Prostate gland (tissue), 2 donors: ENCODE measurements at regions not wholly inside any gene's neighbourhood (a gene's known extent, or its start where the extent isn't known, plus 50 kb on each side); places are given as distances from the start of the nearest gene placed in this dataset.

Experiments used
- DNase-seq: peaks from one replicate; pipeline ENCODE4 v3.0.0-alpha.2; 2019; ENCODE audit warnings: low spot score
- H3K27ac ChIP-seq, 2 donors: fragments of 200-600 bp; sonication (generic); 2 replicates each; pipeline ENCODE4 v1.5.1; 2017 to 2019
- H3K27me3 ChIP-seq: fragments of 200-600 bp; sonication (generic); replicated peaks from 2 replicates; pipeline ENCODE4 v1.5.1; 2019; ENCODE audit not compliant: insufficient read depth
- H3K36me3 ChIP-seq, 2 donors: fragments of 200-600 bp; sonication (generic); 1 replicate in 1 of 2; 2 replicates in 1 of 2; pipeline versions ENCODE4 v1.5.1 to v1.8.1; 2017 to 2019
- H3K4me1 ChIP-seq: fragments of 200-600 bp; sonication (generic); replicated peaks from 2 replicates; pipeline ENCODE4 v1.5.1; 2019
- H3K4me3 ChIP-seq, 2 donors: fragments of 200-600 bp; sonication (generic); 2 replicates each; pipeline ENCODE4 v1.5.1; 2017 to 2019
- H3K9me3 ChIP-seq: fragments of 200-600 bp; sonication (generic); 2 replicates; pipeline ENCODE4 v1.5.1; 2017
- POLR2A ChIP-seq: fragments of 450-650 bp; IDR thresholded peaks from one replicate; pipeline ENCODE4 v1.6.1; 2016; ENCODE audit warnings: antibody characterized with exemption, mild to moderate bottlenecking
- POLR2AphosphoS5 ChIP-seq: sonication (generic); formaldehyde crosslinking; IDR thresholded peaks from one replicate; pipeline ENCODE4 v1.6.1; 2017; ENCODE audit warnings: antibody characterized with exemption
- WGBS: methylation state at CpG from one replicate; pipeline ENCODE4 v1.1.5; 2018; 5-methylcytosine and 5-hydroxymethylcytosine counted together
- intact Hi-C: fragments of 100-400 bp; cut with DNase I; formaldehyde crosslinking; loops from one replicate; pipeline ENCODE4 v1.14.2; 2022
- TF ChIP-seq, protein P1 (sequence below), 4 experiments: fragments of 200-600 bp in 2 of 4; fragments of 450-650 bp in 2 of 4; sonication (generic) in 2 of 4; IDR thresholded peaks; 1 replicate in 3 of 4; 2 replicates in 1 of 4; pipeline ENCODE4 v1.5.1; 2016 to 2019; ENCODE audit warnings: antibody characterized with exemption in 4 of 4, mild to moderate bottlenecking in 2 of 4, moderate library complexity in 2 of 4

DNA sequence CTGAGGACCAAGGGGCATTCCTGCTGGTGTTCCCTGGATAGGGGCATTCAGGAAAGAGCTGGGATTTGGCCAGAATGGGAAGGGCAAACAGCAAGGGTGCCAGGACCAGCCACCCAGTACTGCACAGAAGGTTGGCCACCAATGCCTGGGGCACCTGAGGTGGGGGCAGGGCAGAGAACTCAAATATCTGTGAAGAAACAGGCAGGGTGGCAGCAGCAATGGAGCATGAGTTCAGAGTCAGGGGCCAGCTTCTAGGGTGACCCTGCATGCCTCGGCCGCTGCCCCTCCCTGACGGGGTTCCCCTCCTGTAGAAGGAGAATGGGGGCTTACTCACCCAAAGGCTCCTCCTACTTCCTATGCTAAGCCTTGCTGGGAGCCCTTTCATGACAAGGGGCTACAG lies 79.3 kb upstream of the SHANK2 start:
- TF ChIP-seq POLR2A (no peak), POLR2AphosphoS5 (no peak)
- TF ChIP-seq, protein P1, sequence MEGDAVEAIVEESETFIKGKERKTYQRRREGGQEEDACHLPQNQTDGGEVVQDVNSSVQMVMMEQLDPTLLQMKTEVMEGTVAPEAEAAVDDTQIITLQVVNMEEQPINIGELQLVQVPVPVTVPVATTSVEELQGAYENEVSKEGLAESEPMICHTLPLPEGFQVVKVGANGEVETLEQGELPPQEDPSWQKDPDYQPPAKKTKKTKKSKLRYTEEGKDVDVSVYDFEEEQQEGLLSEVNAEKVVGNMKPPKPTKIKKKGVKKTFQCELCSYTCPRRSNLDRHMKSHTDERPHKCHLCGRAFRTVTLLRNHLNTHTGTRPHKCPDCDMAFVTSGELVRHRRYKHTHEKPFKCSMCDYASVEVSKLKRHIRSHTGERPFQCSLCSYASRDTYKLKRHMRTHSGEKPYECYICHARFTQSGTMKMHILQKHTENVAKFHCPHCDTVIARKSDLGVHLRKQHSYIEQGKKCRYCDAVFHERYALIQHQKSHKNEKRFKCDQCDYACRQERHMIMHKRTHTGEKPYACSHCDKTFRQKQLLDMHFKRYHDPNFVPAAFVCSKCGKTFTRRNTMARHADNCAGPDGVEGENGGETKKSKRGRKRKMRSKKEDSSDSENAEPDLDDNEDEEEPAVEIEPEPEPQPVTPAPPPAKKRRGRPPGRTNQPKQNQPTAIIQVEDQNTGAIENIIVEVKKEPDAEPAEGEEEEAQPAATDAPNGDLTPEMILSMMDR (IDR thresholded peaks at IDR 0.05) = no peak
- H3K36me3 ChIP-seq = no peaks in the 10 kb centered on the region
- H3K27me3 ChIP-seq = no peaks in the 10 kb centered on the region
- no peak overlapping the region for H3K27ac ChIP-seq
- no peaks in the 10 kb centered on the region for H3K9me3 ChIP-seq
- WGBS = 85% methylated on average over 3 of the region's 3 CpGs
- no peaks in the 10 kb centered on the region for H3K4me1 ChIP-seq
- DNase-seq = no peak
- no peak overlapping the region for H3K4me3 ChIP-seq
- intact Hi-C loops = no loop called here

DNA sequence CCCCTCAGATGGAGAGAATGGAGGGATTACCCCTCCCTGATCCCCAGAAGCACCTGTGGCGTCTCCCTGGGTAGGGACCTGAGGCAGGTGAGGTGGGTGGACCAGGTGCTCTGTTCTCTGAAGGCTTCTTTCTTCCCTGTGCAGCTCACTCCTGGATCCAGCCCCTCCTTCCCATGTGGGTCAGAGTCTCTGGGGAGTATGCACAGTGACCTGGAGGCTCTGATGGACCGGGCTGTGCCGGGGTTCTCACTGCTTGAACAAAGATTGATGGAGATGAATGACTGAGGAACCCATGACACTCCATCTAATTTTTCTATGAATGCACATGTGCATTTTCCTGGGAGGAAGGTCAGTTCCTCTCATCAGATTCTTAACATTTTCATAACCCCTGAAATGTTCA lies 78.6 kb upstream of the SHANK2 start:
- Histone ChIP-seq H3K36me3 (no peaks in the 10 kb centered on the region), H3K27me3 (no peaks in the 10 kb centered on the region), H3K4me1 (no peaks in the 10 kb centered on the region), H3K27ac (no peak overlapping the region), H3K4me3 (no peak overlapping the region), H3K9me3 (no peaks in the 10 kb centered on the region)
- WGBS = 94% methylated on average over 3 of the region's 3 CpGs
- no peak for DNase-seq
- TF ChIP-seq POLR2AphosphoS5 (no peak), POLR2A (no peak)
- TF ChIP-seq, protein P1 (IDR thresholded peaks at IDR 0.05) = no peak
- intact Hi-C loops = no loop called here

DNA sequence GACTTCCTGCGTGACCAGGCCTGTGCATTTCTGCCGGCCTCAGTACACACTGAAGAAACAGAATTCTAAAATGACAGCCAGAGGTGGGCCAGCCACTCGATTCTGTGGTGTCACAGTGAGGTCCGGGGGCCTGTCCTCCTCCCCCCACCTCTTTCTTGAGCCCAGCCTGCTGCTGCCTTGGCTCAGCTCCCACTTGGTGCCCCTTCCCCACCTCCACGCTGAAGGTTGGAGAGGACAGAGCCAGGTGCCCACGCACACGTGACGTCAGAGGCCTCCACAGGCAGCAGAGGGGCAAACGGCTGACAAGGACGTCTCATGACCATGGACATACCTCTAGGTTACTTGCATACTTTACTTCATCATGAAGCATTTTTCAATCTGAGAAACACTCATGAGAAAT lies 78.0 kb upstream of the SHANK2 start:
- no peak for DNase-seq
- Histone ChIP-seq H3K27me3 (no peaks in the 10 kb centered on the region), H3K9me3 (no peaks in the 10 kb centered on the region), H3K4me1 (no peaks in the 10 kb centered on the region), H3K27ac (no peak overlapping the region), H3K4me3 (no peak overlapping the region), H3K36me3 (no peaks in the 10 kb centered on the region)
- intact Hi-C loops = no loop called here
- WGBS = 85% methylated on average over 10 of the region's 10 CpGs
- TF ChIP-seq POLR2AphosphoS5 = no peak
- no peak for TF ChIP-seq POLR2A
- TF ChIP-seq, protein P1 (IDR thresholded peaks at IDR 0.05) = no peak

DNA sequence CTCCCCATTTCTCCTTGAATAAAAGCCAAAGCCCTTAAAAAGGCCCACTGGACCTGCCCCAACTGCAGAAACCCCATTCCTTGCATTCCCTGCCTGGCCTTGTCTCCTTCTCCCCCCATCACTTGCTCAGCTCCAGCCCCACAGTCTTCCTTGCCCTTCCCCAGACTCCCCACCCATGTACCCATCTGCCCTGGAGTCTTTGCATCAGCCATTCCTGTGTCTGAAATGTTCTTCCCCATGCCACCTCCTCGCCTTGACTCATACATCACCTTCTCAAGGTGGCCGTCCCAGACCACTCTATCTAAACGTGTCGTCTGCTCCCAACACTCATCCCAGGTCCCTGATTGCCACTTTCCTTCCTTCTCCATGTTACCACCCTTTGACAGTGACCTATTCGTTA lies 77.4 kb upstream of the SHANK2 start:
- DNase-seq = no peak
- WGBS = 91% methylated on average over 5 of the region's 5 CpGs
- Histone ChIP-seq H3K4me1 (no peaks in the 10 kb centered on the region), H3K9me3 (no peaks in the 10 kb centered on the region), H3K36me3 (no peaks in the 10 kb centered on the region), H3K27me3 (no peaks in the 10 kb centered on the region), H3K4me3 (no peak overlapping the region), H3K27ac (no peak overlapping the region)
- TF ChIP-seq, protein P1 (IDR thresholded peaks at IDR 0.05) = no peak
- no peak for TF ChIP-seq POLR2A
- TF ChIP-seq POLR2AphosphoS5 = no peak
- intact Hi-C loops = no loop called here

DNA sequence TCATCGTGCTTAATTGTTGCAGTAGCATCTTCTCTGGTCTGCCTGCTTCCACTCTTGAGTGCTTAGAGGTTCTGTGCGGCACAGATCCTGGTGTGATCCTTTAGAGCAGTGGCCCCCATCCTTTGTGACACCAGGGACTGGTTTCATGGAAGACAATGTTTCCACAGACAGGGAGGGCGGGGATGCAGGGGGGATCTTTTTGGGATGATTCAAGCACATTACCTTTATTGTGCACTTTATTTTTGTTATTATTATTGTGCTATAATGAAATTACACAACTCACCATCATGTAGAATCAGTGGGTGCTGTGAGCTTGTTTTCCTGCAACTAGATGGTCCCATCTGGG lies 76.8 kb upstream of the SHANK2 start:
- DNase-seq = no peak
- no peaks in the 10 kb centered on the region for H3K4me1 ChIP-seq
- H3K27me3 ChIP-seq = no peaks in the 10 kb centered on the region
- no peak overlapping the region for H3K27ac ChIP-seq
- no peak for TF ChIP-seq POLR2AphosphoS5
- TF ChIP-seq POLR2A = no peak
- H3K4me3 ChIP-seq = no peak overlapping the region
- no peaks in the 10 kb centered on the region for H3K9me3 ChIP-seq
- no peaks in the 10 kb centered on the region for H3K36me3 ChIP-seq
- intact Hi-C loops = no loop called here
- 93% methylated on average over 3 of the region's 3 CpGs for WGBS
